GM21390 (cell line): ENCODE measurements at regions not wholly inside any gene's neighbourhood (a gene's known extent, or its start where the extent isn't known, plus 50 kb on each side); places are given as distances from the start of the nearest gene placed in this dataset.
A peak's percentile ranks its signal among the peaks of the same experiment; 100 is the strongest.

Source experiments
- ATAC-seq: cut with Tn5 transposase; IDR thresholded peaks from one replicate; pipeline ENCODE4 v1.9.1; 2021; ENCODE audit not compliant: unreplicated experiment

DNA sequence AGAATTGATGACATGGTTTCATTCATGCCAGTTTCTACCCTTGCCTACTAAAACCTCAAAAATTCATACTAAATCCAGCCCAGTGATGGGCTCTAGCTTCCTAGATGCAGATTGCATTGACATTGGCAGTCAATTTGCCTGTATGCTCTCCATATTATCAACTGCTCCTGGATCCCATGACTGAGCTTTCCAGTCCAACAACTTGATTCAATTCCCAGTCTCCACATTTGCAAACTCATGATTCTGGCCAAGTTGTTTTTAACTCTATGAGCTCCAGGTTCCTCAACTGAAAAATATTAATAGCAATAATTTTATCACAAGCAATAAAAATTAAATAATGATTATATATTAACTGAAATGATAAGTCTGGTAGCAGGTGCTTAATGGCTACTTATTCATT, 51.0 kb upstream of the DSC1 start:
- no peak for ATAC-seq

DNA sequence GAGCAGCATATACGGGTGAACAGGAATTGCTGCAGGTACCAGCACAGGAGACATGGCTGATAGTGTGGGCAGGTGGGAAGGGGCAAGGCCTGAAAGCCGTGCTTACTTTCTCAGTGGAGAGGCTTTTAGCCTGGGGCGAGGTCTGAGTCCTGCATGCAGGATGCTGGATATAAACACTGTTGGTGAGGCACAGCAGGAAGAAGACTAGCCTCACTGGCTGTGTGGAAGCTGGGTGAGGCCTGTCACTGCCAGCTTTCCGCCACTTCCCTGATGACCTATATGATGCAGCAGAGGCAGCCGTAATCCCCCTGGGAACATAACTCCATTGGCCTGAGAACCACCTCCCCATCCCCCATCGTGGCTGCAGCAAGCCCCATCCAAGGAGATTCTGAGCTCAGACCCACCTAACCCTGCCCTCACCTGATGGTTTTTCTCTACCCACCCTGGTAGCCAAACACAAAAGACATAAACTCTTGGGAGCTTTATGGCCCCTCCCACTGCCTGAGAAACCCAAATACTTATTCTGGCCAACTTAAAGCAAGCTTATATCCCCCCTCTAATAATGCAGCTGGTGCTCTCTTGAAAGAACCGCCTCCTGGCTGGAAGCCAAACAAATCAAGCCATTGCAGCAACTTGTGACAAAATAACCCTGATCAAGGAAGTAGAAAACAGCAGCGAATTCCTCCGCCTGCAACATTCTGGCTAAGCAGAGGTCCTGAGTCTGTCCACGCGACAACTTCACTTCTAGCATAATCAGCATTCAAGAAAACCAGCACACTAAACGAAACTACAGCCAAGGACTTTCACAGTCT, 54.6 kb upstream of the DSC1 start:
- ATAC-seq, result no peak

DNA sequence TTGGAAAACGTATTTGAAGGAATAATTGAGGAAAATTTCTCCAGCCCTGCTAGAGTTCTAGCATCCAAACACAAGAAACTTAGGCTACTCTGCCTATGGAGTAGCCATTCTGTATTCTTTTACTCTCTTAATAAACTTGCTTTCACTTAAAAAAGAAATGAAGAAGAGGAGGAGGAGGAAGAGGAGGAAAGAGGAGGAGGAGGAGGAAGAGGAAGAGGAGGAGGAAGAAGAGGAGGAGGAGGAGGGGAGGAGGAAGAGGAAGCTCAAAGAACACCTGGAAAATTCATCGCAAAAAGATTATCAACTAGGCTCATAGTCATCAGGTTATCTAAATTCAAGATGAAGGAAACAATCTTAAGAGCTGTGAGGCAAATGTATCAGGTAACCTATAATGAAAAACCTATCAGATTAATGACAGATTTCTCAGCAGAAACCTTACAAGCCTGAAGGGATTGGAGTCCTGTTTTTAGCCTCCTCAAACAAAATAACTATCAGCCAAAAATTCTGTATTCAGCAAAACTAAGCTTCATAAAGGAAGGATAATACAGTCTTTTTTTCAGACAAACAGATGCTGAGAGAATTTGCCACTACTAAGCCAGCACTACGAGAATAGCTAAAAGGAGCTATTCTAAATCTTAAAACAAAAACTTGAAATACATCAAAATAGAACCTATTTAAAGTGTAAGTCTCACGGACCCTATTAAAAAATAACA, 56.2 kb upstream of the DSC1 start:
- no peak for ATAC-seq

- no peak for ATAC-seq
Measured at GRCh38 chr18:31219395-31219794, 56.7 kb upstream of the DSC1 start.

- no peak for ATAC-seq
Measured at GRCh38 chr18:31223371-31223770, 60.7 kb upstream of the DSC1 start.

- ATAC-seq, result no peak
Measured at GRCh38 chr18:31225668-31226067, 63.0 kb upstream of the DSC1 start.

- ATAC-seq, result no peak
Measured at GRCh38 chr18:31227497-31228229, 65.0 kb upstream of the DSC1 start.

DNA sequence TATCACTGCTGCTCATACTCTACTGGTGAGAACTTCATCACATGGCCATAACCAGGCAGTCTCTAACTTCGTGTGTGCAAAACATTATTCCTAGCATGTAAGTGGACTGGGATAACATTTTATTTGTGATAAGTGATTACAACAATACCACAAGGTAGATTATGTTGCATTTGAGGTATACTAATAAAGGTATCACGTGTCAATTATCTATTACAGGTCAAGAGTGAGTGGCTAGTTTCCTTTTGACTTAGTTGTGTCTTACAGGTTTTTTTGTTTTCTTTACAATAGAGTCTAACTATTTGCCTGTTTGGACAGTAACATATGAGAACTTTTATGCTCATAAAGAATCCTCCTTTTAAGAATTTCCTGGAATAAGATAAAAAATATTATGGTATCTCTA, 67.2 kb upstream of the DSC1 start:
- ATAC-seq, result peak; percentile 7

- peak; percentile 75 for ATAC-seq
Measured at GRCh38 chr18:31230495-31230894, 67.8 kb upstream of the DSC1 start.

DNA sequence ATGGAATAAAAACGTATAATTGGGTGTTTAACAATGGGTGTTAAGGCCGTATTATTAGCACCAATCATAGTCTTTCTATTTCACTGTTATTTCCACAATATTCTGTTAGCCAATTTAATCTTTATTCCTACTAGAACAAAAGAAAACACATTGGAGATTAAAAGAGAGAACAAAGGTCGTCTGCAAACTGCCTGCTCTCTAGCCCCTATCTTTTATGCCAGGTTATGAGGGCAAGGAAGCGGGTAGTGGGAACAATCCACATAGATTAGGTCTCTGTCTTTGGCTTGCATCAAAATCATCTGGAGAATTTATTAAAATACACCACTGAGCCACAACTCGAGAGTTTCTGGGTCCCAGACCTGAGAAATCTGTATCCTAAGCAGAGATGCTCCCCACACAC, 69.4 kb upstream of the DSC1 start:
- no peak for ATAC-seq

GRCh38 chr18:31232775-31233424, 70.2 kb upstream of the DSC1 start:
- no peak for ATAC-seq

GRCh38 chr18:31233621-31234275, 71.1 kb upstream of the DSC1 start:
- peak; percentile 33 for ATAC-seq

GRCh38 chr18:31235856-31236255, 73.2 kb upstream of the DSC1 start:
- no peak for ATAC-seq

DNA sequence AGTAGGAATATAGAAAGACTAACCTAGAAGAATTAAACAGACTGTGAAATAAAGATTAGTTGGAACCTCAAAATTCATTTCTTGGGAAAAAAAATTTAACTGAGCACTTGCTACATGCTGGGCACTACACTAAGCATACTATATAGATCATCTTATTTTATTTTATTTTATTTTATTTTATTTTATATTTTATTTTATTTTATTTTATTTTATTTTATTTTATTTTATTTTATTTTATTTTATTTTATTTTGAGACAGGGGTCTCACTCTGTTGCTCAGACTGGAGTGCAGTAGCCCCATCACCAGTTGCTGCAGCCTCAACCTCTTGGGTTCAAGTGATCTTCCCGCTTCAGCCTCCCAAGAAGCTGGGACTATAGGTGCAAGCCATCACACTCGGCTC, 74.5 kb upstream of the DSC1 start:
- ATAC-seq, result no peak

- no peak for ATAC-seq
Measured at GRCh38 chr18:31241425-31241824, 76.5 kb upstream of the DSG1 start.

- ATAC-seq, result no peak
Measured at GRCh38 chr18:31241900-31242409, 76.0 kb upstream of the DSG1 start.

DNA sequence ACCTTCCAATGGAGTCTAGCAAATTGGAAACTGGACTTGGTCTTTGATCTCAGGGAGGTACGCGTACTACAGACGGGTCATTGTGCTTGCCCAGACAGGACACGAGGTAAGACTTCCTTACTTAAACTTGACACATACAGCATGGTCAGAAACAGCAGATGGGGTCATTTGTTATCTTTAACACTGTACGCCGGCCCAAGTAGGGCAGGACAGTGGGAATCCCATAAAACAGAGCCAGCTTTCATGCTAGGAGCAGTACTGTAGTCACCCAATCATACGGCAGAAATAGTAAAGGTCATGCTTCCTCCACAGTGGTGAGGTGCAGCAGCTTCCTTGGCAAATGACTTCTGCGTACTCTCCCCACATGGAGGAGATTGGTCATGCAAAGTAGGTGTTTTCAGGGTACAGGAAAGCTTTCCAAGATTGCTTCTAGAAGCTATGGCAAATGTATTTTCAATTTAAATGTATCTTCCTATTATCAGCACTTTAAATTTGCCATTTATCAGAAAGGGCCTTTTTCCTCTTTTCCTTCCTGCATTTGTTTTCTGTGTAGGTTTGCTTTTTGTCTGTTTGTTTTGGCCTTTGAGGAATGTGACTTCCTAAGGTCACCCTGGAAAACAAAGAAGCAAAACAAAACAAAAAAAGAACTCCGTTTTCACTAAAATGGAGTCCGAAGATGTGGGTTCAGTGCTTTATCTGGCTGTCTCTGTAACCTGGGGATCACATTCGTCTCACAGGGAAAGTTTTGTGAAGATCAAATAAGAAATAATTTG, 74.0 kb upstream of the DSG1 start:
- ATAC-seq, result no peak

- ATAC-seq, result no peak
Measured at GRCh38 chr18:31244771-31245394, 73.1 kb upstream of the DSG1 start.

DNA sequence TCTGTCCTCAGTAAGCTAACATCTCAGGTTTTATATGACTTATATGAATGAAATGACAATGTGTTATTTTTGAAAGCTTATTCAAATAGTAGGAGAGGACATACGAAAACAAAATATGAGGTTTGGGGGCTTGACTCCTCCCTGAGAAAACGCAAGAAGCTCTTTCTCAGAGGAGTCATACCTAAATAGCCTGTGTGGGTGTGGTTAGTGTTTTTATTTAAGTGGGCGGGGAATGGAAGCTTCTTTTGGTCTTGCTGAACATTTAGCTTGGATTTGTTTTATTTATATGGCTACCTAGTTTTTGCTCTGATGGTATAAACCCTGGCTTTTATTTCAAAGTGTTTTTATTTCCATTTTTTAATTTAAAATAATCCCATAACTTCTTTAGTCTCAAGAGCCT, 72.1 kb upstream of the DSG1 start:
- ATAC-seq, result no peak
